OCI-LY3 (cell line): ENCODE measurements at regions not wholly inside any gene's neighbourhood (a gene's known extent, or its start where the extent isn't known, plus 50 kb on each side); places are given as distances from the start of the nearest gene placed in this dataset.

Source experiments
- EZH2phosphoT487 ChIP-seq: fragments of 200-600 bp; shearing (Covaris generic); IDR thresholded peaks from 2 replicates; pipeline ENCODE4 v1.6.1; 2018; ENCODE audit warnings: antibody characterized with exemption, mixed run types, low read depth
- TF ChIP-seq, protein P1 (sequence below): fragments of 200-600, 300-600 bp; sonication (generic); IDR thresholded peaks from 2 replicates; pipeline ENCODE4 v1.5.1; 2014; ENCODE audit warnings: antibody characterized with exemption, low read length, low read depth

DNA sequence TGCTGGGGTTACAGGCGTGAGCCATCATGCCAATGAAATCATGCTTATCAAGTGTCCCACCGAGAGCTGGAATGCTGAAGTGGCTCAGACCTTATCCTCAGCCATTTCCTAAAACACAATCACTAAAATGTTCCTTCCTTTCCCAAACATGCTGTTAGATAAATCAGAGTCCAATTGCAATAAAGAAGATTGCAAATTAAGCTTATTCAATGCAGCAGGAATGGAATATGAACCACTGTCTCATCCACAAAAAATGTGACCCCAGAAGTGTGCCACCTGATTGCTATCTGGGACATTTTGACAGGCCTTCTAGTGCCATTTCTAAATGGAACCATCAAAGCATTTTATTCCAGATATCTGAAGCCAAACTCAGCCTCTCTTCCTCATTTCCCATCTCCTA is 205.5 kb upstream of the CDH11 start:
- TF ChIP-seq, protein P1, sequence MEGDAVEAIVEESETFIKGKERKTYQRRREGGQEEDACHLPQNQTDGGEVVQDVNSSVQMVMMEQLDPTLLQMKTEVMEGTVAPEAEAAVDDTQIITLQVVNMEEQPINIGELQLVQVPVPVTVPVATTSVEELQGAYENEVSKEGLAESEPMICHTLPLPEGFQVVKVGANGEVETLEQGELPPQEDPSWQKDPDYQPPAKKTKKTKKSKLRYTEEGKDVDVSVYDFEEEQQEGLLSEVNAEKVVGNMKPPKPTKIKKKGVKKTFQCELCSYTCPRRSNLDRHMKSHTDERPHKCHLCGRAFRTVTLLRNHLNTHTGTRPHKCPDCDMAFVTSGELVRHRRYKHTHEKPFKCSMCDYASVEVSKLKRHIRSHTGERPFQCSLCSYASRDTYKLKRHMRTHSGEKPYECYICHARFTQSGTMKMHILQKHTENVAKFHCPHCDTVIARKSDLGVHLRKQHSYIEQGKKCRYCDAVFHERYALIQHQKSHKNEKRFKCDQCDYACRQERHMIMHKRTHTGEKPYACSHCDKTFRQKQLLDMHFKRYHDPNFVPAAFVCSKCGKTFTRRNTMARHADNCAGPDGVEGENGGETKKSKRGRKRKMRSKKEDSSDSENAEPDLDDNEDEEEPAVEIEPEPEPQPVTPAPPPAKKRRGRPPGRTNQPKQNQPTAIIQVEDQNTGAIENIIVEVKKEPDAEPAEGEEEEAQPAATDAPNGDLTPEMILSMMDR, result no peak
- no peak for TF ChIP-seq EZH2phosphoT487
